Lower lobe of right lung (tissue), 2 donors: ENCODE measurements at regions not wholly inside any gene's neighbourhood (a gene's known extent, or its start where the extent isn't known, plus 50 kb on each side); places are given as distances from the start of the nearest gene placed in this dataset.

Experiments
- ATAC-seq, 2 donors: fragments of 200-7000 bp; cut with Tn5 transposase; one replicate each; pipeline ENCODE4 v1.9.1; 2020 to 2022; ENCODE audit warnings: mild to moderate bottlenecking in 2 of 2, moderate library complexity in 2 of 2
- DNase-seq: peaks from one replicate; pipeline ENCODE4 v3.0.0-alpha.2; 2020
- H3K27ac ChIP-seq: fragments of 200-600 bp; one replicate; pipeline ENCODE4 v1.8.0; 2022
- H3K27me3 ChIP-seq: fragments of 200-600 bp; one replicate; pipeline ENCODE4 v1.8.0; 2022; ENCODE audit warnings: low read depth
- H3K36me3 ChIP-seq: fragments of 200-600 bp; one replicate; pipeline ENCODE4 v1.8.0; 2022; ENCODE audit warnings: mild to moderate bottlenecking
- H3K4me1 ChIP-seq: fragments of 200-600 bp; one replicate; pipeline ENCODE4 v1.8.0; 2022
- H3K4me3 ChIP-seq: fragments of 200-600 bp; one replicate; pipeline ENCODE4 v1.8.0; 2022; ENCODE audit warnings: mild to moderate bottlenecking
- H3K9me3 ChIP-seq: fragments of 200-600 bp; one replicate; pipeline ENCODE4 v1.8.0; 2022
- intact Hi-C: fragments of 100-400 bp; cut with DNase I; formaldehyde crosslinking; loops from one replicate; pipeline ENCODE4 v1.11.0; 2022
- TF ChIP-seq, protein P1 (sequence below): fragments of 200-600 bp; IDR thresholded peaks from one replicate; pipeline ENCODE4 v1.8.0; 2022; ENCODE audit warnings: antibody characterized with exemption, mild to moderate bottlenecking
- donor health status: DM: no; HTN: yes; CAD: no; lungs with severe emphysema.

DNA sequence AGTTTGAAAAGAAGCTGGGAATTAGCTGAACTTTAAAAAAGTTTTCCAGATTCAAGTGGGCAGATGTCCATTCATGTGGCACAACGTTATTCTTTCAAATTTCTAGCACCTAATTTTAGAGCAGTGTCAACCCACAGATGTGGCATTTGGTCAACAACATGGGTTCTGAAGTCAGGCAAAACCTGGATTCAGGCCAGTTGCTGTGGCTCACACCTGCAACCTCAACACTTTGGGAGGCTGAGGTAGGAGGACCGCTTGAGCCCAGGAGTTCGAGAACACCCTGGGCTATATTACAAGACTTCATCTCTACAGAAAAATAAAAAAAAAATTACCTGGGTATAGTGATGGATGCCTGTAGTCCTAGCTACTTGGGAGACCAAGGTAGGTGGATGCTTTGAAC lies 380.2 kb upstream of the SALL1 start:
- no peak for ATAC-seq
- intact Hi-C loops: no loop called here
- no peaks in the 10 kb centered on the region for H3K9me3 ChIP-seq
- no peaks in the 10 kb centered on the region for H3K27me3 ChIP-seq
- H3K36me3 ChIP-seq: no peaks in the 10 kb centered on the region
- H3K27ac ChIP-seq: no peak overlapping the region
- no peaks in the 10 kb centered on the region for H3K4me1 ChIP-seq
- no peak for DNase-seq
- TF ChIP-seq, protein P1, sequence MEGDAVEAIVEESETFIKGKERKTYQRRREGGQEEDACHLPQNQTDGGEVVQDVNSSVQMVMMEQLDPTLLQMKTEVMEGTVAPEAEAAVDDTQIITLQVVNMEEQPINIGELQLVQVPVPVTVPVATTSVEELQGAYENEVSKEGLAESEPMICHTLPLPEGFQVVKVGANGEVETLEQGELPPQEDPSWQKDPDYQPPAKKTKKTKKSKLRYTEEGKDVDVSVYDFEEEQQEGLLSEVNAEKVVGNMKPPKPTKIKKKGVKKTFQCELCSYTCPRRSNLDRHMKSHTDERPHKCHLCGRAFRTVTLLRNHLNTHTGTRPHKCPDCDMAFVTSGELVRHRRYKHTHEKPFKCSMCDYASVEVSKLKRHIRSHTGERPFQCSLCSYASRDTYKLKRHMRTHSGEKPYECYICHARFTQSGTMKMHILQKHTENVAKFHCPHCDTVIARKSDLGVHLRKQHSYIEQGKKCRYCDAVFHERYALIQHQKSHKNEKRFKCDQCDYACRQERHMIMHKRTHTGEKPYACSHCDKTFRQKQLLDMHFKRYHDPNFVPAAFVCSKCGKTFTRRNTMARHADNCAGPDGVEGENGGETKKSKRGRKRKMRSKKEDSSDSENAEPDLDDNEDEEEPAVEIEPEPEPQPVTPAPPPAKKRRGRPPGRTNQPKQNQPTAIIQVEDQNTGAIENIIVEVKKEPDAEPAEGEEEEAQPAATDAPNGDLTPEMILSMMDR: no peak
- no peak overlapping the region for H3K4me3 ChIP-seq

DNA sequence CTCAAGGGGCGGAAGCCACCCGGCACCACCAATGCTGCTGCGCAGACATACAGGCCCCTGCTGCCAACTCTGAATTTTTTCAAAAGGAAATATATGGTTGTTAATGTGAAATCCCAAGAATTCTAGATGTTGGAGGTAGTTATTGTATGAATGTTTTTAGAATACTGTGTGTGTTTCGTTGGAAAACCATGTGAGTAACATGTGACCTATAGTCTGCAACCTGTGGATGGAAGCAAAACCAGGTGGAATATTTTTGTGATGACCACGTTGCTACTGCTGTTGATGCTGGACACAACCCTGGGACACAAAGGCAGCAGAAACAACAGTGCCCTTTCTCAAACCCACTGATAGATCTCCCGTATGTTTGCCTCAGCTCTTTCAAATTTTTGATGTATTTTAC lies 376.3 kb upstream of the SALL1 start:
- no peak for ATAC-seq
- TF ChIP-seq, protein P1: no peak
- Histone ChIP-seq H3K4me3 (no peak overlapping the region), H3K9me3 (no peaks in the 10 kb centered on the region), H3K27ac (no peak overlapping the region), H3K4me1 (no peaks in the 10 kb centered on the region), H3K27me3 (no peaks in the 10 kb centered on the region), H3K36me3 (no peaks in the 10 kb centered on the region)
- DNase-seq: no peak
- intact Hi-C loops: no loop called here

DNA sequence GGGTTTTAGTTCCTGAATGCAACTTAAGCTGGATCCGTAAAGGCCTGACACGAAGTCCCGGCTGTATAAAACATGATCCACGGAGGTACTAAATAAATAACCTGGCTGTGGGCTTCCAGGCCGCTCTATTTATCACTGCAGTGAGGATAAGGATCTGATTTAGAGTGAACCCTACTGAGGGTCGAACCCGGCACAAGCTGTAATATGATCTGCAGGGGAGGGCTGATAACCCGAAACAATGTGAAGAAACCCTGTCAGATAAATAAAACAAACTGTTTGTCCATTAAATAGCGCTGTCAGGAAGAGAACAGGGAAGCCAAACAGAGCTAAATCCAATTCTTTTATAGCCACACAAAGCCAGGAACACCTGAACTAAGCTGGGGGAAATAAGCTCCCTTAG lies 375.6 kb upstream of the SALL1 start:
- Histone ChIP-seq H3K36me3 (no peaks in the 10 kb centered on the region), H3K9me3 (no peaks in the 10 kb centered on the region), H3K27ac (no peak overlapping the region), H3K4me3 (no peak overlapping the region), H3K27me3 (no peaks in the 10 kb centered on the region), H3K4me1 (no peaks in the 10 kb centered on the region)
- intact Hi-C loops: no loop called here
- DNase-seq (no peak), ATAC-seq (no peak)
- TF ChIP-seq, protein P1: no peak

GRCh38 chr16:51524555-51525373 lies 373.7 kb upstream of the SALL1 start:
- H3K27ac ChIP-seq: no peak overlapping the region
- no peak for DNase-seq
- no peaks in the 10 kb centered on the region for H3K27me3 ChIP-seq
- H3K9me3 ChIP-seq: no peaks in the 10 kb centered on the region
- no peaks in the 10 kb centered on the region for H3K4me1 ChIP-seq
- TF ChIP-seq, protein P1: no peak
- H3K36me3 ChIP-seq: no peaks in the 10 kb centered on the region
- no peak for ATAC-seq
- H3K4me3 ChIP-seq: no peak overlapping the region
- intact Hi-C loops: no loop called here

DNA sequence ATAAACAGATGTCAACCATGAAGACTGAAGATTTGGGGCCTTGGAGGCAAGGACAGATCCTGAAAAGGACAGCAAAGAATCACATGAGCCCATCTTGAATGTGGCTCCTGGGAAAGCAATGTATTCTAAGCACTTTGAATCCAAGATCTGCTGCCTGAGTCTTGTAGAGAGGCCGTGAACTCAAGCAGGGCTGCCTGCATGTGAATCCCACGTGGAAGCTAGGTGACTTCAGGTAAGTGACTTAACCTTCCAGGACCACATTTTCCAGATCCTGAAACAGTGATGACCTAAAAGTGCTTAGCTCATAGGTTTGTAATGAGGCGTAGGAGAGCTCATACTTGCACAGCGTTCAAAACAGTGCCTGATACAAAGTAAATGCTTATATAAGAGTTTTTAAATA lies 373.0 kb upstream of the SALL1 start:
- Histone ChIP-seq H3K4me1 (no peaks in the 10 kb centered on the region), H3K4me3 (no peak overlapping the region), H3K9me3 (no peaks in the 10 kb centered on the region), H3K36me3 (no peaks in the 10 kb centered on the region), H3K27me3 (no peaks in the 10 kb centered on the region), H3K27ac (no peak overlapping the region)
- TF ChIP-seq, protein P1: no peak
- no peak for DNase-seq
- intact Hi-C loops: no loop called here
- no peak for ATAC-seq
